ENCODE measurements at regions not wholly inside any gene's neighbourhood (a gene's known extent, or its start where the extent isn't known, plus 50 kb on each side); places are given as distances from the start of the nearest gene placed in this dataset.
A peak's percentile ranks its signal among the peaks of the same experiment; 100 is the strongest.

DNA sequence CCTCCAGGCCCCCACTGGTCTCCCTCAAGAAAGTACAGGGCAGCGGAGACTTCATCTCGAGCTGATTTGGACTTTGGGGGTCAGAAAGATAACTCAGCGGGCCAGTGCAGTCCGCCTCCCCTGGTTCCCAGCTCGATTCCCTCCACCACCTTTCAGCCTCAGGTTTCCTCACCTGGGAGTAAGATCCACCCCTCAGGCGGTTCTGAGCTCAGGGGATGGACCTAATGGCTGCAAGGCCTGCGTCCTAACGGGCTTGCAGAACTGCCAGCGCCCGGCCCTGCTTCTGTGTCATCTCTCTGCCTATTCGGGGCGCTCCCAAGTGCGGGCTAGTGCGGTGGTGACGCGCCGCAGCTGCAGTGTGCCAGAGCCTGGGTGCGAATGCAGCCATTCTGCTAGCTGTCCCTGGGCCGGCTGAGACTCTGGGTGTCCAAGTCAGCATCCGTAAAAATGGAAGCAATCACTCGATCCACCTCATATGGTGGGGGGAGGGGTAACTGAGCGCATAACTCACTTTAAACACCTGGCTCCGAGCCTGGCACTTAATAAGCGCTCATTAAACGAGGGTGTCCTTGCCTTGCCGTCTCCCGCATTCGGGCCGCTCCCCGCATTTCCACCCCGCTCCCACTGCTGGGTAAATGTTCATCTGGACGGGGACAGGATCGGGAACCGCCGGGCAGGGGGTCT lies 129.6 kb upstream of the LHX1 start:
- no peak overlapping the region for H2AFZ ChIP-seq (ENCODE audit: low read length)
- H3K27me3 ChIP-seq (ENCODE audit: insufficient read depth, low read length) = peaks cover 52% of the 10 kb centered on the region
- no peak overlapping the region for H3K4me3 ChIP-seq (ENCODE audit: insufficient read depth, low read length)
- H3K36me3 ChIP-seq (ENCODE audit: insufficient read depth, low read length) = no peaks in the 10 kb centered on the region
- H3K4me2 ChIP-seq (ENCODE audit: insufficient read depth, low read length) = no peak overlapping the region
- no peaks in the 10 kb centered on the region for H3K4me1 ChIP-seq (ENCODE audit: insufficient read depth, low read length)
- H3K9me3 ChIP-seq (ENCODE audit: low read depth, low read length) = no peaks in the 10 kb centered on the region
- no peak for DNase-seq (ENCODE audit: insufficient read length, low spot score, missing footprints)
- no peak overlapping the region for H3K27ac ChIP-seq (ENCODE audit: low read depth, low read length)
- H3K79me2 ChIP-seq (ENCODE audit: insufficient read depth, low read length) = no peaks in the 10 kb centered on the region
- no peaks in the 10 kb centered on the region for H4K20me1 ChIP-seq (ENCODE audit: insufficient read depth, low read length)
- TF ChIP-seq, protein P1, sequence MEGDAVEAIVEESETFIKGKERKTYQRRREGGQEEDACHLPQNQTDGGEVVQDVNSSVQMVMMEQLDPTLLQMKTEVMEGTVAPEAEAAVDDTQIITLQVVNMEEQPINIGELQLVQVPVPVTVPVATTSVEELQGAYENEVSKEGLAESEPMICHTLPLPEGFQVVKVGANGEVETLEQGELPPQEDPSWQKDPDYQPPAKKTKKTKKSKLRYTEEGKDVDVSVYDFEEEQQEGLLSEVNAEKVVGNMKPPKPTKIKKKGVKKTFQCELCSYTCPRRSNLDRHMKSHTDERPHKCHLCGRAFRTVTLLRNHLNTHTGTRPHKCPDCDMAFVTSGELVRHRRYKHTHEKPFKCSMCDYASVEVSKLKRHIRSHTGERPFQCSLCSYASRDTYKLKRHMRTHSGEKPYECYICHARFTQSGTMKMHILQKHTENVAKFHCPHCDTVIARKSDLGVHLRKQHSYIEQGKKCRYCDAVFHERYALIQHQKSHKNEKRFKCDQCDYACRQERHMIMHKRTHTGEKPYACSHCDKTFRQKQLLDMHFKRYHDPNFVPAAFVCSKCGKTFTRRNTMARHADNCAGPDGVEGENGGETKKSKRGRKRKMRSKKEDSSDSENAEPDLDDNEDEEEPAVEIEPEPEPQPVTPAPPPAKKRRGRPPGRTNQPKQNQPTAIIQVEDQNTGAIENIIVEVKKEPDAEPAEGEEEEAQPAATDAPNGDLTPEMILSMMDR (IDR thresholded peaks at IDR 0.05; ENCODE audit: extremely low read depth, low read depth, low read length) = no peak

DNA sequence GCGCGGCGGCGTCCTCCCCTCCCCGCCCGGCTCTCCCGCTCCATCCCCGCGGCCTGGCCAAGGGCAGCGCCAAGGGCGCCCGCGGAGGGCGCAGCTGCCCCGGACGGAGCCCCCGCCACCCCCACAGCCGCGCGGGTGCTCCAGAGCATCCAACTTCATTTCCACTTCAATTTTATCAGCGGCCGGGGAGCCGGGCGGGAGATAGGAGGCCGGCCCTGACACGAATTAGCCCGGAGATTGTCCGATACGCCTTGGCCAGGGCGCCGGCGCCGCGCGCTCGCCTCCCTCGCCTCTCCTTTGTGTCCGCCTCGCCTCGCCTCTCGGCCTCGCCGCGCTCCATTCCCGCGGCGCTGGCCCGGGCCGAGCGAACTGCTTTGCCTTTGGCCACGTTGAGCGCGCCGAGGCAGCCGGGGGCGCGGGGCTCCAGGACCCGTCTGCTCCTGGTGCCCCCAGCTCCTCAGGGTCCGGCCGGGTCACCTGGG lies 129.1 kb upstream of the LHX1 start:
- H3K36me3 ChIP-seq (ENCODE audit: insufficient read depth, low read length) = no peaks in the 10 kb centered on the region
- no peak overlapping the region for H3K4me2 ChIP-seq (ENCODE audit: insufficient read depth, low read length)
- H3K4me1 ChIP-seq (ENCODE audit: insufficient read depth, low read length) = no peaks in the 10 kb centered on the region
- H3K27ac ChIP-seq (ENCODE audit: low read depth, low read length) = no peak overlapping the region
- TF ChIP-seq, protein P1 (IDR thresholded peaks at IDR 0.05; ENCODE audit: extremely low read depth, low read depth, low read length) = no peak
- no peak overlapping the region for H2AFZ ChIP-seq (ENCODE audit: low read length)
- peak overlapping the region; percentile 19 for H3K4me3 ChIP-seq (ENCODE audit: insufficient read depth, low read length)
- H3K27me3 ChIP-seq (ENCODE audit: insufficient read depth, low read length) = peaks cover 58% of the 10 kb centered on the region
- no peaks in the 10 kb centered on the region for H3K9me3 ChIP-seq (ENCODE audit: low read depth, low read length)
- no peaks in the 10 kb centered on the region for H4K20me1 ChIP-seq (ENCODE audit: insufficient read depth, low read length)
- H3K79me2 ChIP-seq (ENCODE audit: insufficient read depth, low read length) = no peaks in the 10 kb centered on the region
- no peak for DNase-seq (ENCODE audit: insufficient read length, low spot score, missing footprints)

DNA sequence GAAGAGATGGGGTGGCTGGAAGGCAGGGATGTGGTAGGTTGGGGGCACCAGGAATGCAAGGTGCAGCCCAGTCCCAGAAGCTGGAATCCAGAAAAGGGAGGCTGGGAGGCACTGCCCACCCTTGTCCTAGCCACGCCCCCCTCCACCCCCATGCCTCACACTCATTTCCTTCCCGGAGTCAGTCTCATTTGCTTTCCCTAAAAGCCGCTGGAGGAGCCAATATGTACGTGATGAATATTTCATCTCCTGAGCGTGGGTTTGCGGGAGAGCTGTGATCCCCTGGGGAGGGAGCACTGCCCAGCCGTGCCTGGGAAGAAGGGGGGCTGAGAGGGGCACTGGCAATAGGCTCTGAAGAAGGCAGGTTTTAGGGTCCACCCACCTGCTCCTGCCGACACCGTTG lies 124.5 kb upstream of the LHX1 start:
- Histone ChIP-seq H3K4me1 (ENCODE audit: insufficient read depth, low read length) (no peaks in the 10 kb centered on the region), H3K27ac (ENCODE audit: low read depth, low read length) (no peak overlapping the region), H3K27me3 (ENCODE audit: insufficient read depth, low read length) (peaks cover 60% of the 10 kb centered on the region), H3K36me3 (ENCODE audit: insufficient read depth, low read length) (no peaks in the 10 kb centered on the region), H4K20me1 (ENCODE audit: insufficient read depth, low read length) (no peaks in the 10 kb centered on the region), H3K79me2 (ENCODE audit: insufficient read depth, low read length) (no peaks in the 10 kb centered on the region), H2AFZ (ENCODE audit: low read length) (no peak overlapping the region), H3K4me2 (ENCODE audit: insufficient read depth, low read length) (no peak overlapping the region), H3K9me3 (ENCODE audit: low read depth, low read length) (no peaks in the 10 kb centered on the region), H3K4me3 (ENCODE audit: insufficient read depth, low read length) (no peak overlapping the region)
- DNase-seq (ENCODE audit: insufficient read length, low spot score, missing footprints) = peak; percentile 84
- TF ChIP-seq, protein P1 (IDR thresholded peaks at IDR 0.05; ENCODE audit: extremely low read depth, low read depth, low read length) = no peak

DNA sequence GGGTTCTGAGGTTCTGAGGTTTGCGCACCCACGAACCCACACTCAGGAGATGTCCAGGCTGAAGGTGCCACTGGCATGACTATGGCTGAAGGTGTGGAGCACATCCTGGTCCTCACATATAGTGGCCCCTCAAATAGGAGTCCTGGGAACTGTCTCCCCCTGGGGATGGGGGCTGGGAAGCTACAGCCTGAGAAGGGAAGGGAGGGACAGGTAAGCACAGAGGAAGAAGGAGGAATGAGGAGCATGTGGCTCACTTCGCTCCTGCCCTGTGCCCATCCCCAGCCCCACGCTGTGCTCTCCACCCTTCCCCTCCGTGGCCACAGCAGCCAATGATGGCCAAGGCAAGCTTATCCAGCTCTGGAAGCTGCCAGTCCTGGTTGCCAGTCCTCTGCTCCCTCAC lies 123.9 kb upstream of the LHX1 start:
- TF ChIP-seq, protein P1 (IDR thresholded peaks at IDR 0.05; ENCODE audit: extremely low read depth, low read depth, low read length) = no peak
- Histone ChIP-seq H3K27me3 (ENCODE audit: insufficient read depth, low read length) (peaks cover 54% of the 10 kb centered on the region), H3K27ac (ENCODE audit: low read depth, low read length) (no peak overlapping the region), H2AFZ (ENCODE audit: low read length) (no peak overlapping the region), H3K4me3 (ENCODE audit: insufficient read depth, low read length) (no peak overlapping the region), H3K79me2 (ENCODE audit: insufficient read depth, low read length) (no peaks in the 10 kb centered on the region), H3K4me2 (ENCODE audit: insufficient read depth, low read length) (no peak overlapping the region), H3K36me3 (ENCODE audit: insufficient read depth, low read length) (no peaks in the 10 kb centered on the region), H3K9me3 (ENCODE audit: low read depth, low read length) (no peaks in the 10 kb centered on the region), H3K4me1 (ENCODE audit: insufficient read depth, low read length) (no peaks in the 10 kb centered on the region), H4K20me1 (ENCODE audit: insufficient read depth, low read length) (no peaks in the 10 kb centered on the region)
- no peak for DNase-seq (ENCODE audit: insufficient read length, low spot score, missing footprints)
